ENCODE measurements at regions not wholly inside any gene's neighbourhood (a gene's known extent, or its start where the extent isn't known, plus 50 kb on each side); places are given as distances from the start of the nearest gene placed in this dataset.
"Not testable (repeated sequence)": the region's sequence is repeated elsewhere in the genome, so short reads cannot be mapped to it uniquely, and the experiment has no call there.

DNA sequence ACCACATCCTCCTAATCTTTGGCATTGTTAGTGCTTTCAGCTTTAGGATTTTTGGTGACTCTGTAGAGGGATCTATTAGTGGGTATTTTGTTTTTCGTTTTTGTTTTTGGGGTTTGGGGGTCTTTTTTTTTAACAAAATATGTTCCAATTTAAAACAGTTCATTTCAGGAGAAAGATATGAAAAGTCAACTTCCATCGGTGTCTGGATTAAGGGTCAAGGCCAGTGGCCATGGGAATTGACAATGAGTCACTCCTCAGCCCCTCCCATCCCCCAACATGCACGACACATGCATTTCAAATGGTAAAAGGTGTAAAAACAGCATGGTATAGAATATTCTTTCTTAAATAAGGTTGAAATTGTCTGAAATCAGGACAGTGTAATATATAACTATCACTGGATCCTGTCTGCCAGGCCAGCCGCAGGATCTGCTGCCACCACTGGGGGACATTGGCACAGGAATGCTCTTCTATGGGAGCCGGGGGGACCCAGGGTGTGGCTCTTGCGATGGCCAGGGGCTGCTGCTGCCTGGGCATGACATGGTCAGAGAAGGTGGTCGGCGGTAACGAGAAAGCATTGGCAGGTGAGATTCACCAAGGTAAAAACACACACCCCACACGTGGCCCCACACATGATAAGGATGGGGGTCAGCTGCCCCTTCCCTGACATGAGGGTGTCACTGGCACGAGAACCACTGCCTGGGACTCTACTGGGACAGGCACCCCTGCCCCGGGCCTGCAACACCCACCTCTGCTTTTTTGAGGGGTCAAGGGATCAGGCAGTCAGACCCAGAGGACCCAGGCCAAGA lies 126.2 kb upstream of the KCTD7 start:
- no peak for DNase-seq (ENCODE audit: low read depth)

- DNase-seq (ENCODE audit: low read depth) = no peak
Measured at GRCh38 chr7:66503036-66503370, 125.7 kb upstream of the KCTD7 start.

GRCh38 chr7:66503551-66504031 lies 125.1 kb upstream of the KCTD7 start:
- DNase-seq (ENCODE audit: low read depth) = no peak

DNA sequence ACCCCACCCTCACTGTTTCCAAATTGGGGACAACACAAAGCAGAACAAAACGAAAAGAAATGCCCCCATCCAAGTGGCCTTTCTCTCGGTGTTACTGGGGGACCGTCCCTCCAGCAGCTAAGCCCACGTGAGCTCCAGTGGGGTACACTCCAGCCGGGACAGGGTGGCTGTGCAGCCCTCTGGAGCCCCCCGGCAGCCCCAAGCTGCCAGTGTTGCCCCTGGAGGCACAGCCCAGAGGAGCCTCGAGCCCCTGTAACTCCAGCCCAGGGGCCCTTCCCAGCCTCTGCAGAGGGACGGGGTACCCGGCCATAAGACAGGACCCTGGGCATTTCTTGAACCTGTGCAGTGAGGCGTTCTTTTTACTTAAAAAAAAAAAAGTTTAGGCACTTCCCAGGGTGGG lies 124.5 kb upstream of the KCTD7 start:
- DNase-seq (ENCODE audit: low read depth) = no peak

DNA sequence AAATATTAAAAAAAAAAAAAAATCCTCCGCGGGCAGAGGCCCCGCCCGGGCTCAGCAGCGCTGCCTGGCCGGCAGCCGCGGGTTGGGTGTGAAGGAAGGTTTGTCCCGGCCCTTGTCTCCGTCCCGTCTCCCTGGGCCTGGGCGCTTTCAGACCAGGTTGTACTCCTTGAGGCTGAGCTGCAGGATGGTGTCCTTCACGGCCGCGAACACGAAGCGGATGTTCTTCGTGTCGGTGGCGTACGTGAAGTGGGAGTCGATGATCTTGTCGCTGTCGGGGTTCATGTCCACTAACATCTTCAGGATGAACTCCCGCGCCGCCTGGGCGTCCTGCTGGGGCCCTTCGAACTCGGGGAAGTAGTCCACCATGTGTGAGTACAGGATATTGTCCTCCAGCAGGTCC lies 123.7 kb upstream of the KCTD7 start:
- DNase-seq (ENCODE audit: low read depth) = no peak

- DNase-seq (ENCODE audit: low read depth) = no peak
Measured at GRCh38 chr7:66505531-66506451, 122.9 kb upstream of the KCTD7 start.

- DNase-seq (ENCODE audit: low read depth) = peak; percentile 30
Measured at GRCh38 chr7:66506703-66507102, 122.0 kb upstream of the KCTD7 start.

- no peak for DNase-seq (ENCODE audit: low read depth)
Measured at GRCh38 chr7:66507764-66508296, 120.9 kb upstream of the KCTD7 start.

DNA sequence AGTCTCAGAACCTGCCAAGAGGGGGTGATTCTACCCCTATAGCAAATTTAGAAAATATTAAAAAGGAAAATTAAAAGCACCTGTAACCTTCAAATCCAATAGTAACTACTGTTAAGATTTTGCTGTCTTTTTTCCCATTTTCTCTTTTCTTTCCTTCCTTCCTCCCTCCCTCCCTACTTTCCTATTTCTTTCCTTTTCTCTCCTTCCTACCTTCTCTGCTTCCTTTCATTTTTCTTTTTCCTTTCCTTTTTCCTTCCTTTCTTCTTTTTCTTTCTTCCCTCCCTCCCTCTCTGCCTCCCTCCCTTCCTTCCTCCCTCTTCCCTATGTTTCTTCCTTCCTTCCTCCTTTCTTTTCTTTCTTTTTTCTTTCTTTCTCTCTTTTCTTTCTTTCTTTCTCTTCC lies 120.2 kb upstream of the KCTD7 start:
- DNase-seq (ENCODE audit: low read depth) = no peak

GRCh38 chr7:66514050-66514449 lies 114.6 kb upstream of the KCTD7 start:
- DNase-seq (ENCODE audit: low read depth) = no peak

GRCh38 chr7:66517212-66517909 lies 111.3 kb upstream of the KCTD7 start:
- DNase-seq (ENCODE audit: low read depth) = no peak

- DNase-seq (ENCODE audit: low read depth) = no peak
Measured at GRCh38 chr7:66518151-66518691, 110.5 kb upstream of the KCTD7 start.

- no peak for DNase-seq (ENCODE audit: low read depth)
Measured at GRCh38 chr7:66521675-66522074, 107.0 kb upstream of the KCTD7 start.

DNA sequence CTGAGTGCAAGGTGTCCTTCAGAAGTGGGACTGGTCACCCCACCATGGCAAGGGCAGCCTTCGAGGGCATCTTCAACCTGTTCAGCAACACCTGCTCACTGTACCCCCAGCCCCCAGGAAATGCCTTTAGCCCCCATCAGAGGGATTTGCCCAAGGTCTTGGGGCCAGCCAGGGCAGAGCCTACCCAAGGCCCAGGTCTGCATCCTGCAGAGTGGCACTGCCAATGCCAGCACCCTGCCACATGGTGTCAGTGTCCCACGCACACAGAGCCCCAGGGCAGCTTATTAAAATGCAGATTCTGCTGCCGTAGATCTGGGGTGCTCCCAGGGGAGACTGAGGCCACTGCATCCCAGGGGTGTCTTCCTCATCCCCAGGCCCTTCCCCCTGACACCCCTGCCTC lies 106.2 kb upstream of the KCTD7 start:
- DNase-seq (ENCODE audit: low read depth) = peak; percentile 30

DNA sequence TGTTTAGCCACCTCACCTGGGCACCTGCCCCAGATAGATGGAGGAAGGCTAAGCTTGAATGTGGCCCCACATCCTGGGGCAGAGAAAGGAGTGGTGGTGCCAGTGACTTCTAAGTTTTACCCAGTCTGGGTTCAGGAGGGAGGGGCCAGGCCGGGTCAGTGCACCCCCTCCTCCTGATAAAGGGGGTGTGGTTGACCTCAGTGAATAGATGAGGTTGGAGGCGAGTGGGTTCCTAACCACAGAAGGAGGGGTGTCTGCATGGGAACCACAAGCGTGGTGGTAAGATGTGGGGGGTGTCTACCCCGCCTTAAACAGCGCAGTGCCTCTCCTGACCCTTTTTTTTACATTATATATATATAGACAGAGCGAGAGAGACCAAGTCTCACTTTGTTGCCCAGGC lies 105.3 kb upstream of the KCTD7 start:
- DNase-seq (ENCODE audit: low read depth) = no peak

- DNase-seq (ENCODE audit: low read depth) = no peak
Measured at GRCh38 chr7:66524738-66525137, 103.9 kb upstream of the KCTD7 start.

DNA sequence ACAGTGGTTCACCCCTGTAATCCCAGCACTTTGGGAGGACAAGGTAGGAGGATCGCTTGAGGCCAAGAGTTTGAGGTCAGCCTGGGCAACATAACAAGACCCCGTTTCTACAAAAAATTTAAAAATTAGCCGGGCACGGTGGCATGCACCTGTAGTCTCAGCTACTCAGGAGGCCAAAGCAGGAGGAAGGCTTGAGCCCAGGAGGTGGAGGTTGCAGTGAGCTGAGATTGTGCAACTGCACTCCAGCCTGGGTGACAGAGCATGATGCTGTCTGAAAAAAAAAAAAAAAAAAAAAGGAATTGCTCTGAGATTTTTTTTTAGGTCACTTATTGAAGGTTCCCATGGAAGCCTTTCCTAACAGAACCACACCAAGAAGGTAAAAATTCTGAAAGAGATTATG lies 101.9 kb upstream of the KCTD7 start:
- not testable (repeated sequence) for DNase-seq (ENCODE audit: low read depth)

GRCh38 chr7:66528652-66529051 lies 100.0 kb upstream of the KCTD7 start:
- DNase-seq (ENCODE audit: low read depth) = no peak

DNA sequence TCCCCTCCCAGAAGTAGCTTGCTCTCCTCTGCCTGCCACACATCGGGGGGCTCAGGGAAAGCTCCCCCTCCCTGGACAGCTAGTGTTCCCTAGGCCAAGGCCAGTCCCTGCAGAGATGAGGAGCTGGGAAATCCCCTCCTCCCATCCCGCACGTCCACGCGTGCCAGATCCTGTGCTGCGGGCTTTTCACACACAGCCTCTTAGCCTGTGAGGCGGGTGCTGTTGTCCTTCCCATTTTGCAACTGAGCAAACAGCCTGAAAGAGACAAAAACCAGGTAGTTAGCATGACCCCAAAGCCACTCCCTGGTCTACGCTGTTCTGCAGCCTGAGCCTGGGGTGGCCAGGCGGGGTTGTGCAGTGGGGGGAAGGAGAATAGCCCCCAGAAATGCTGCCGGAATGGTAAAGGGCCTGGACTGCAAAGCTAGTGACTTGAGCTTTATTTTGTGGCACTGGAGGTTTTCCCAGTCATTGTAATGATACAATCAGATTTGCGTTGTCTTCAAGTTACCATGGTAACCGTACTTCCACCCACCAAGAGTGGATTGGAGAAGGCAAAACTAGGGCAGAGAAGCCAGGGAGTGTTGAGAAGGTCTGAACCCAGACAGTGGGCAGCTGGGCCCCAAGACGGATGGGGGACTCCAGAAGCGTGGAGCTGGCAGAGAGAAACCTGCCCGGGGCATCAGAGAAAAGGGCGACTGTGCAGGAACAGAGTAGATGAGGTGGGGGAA lies 98.6 kb upstream of the KCTD7 start:
- no peak for DNase-seq (ENCODE audit: low read depth)

- DNase-seq (ENCODE audit: low read depth) = no peak
Measured at GRCh38 chr7:66535414-66536329, 93.0 kb upstream of the KCTD7 start.
